ENCODE measurements at regions not wholly inside any gene's neighbourhood (a gene's known extent, or its start where the extent isn't known, plus 50 kb on each side); places are given as distances from the start of the nearest gene placed in this dataset.

- Histone ChIP-seq H3K4me1 (peaks cover 6 to 66% of the 10 kb centered on the region in 2 donors), H3K27ac (no peak overlapping the region), H3K9me3 (no peaks in the 10 kb centered on the region), H3K36me3 (no peaks in the 10 kb centered on the region), H3K27me3 (no peaks in the 10 kb centered on the region), H3K4me3 (replicated peaks in 1 of 3) (no peak overlapping the region)
- DNase-seq = no peak
- intact Hi-C loops (cut with DNase I) = no loop called here
- TF ChIP-seq POLR2A (IDR thresholded peaks at IDR 0.05) (no peak), CTCF (IDR thresholded peaks at IDR 0.05) (no peak)
- WGBS, 2 donors = 74 to 80% methylated on average over 7 of the region's 7 CpGs
Measured at GRCh38 chr1:201763455-201764140, 65.4 kb upstream of the IPO9 start.

- no peaks in the 10 kb centered on the region for H3K27me3 ChIP-seq
- no peak overlapping the region for H3K4me3 ChIP-seq (replicated peaks in 1 of 3)
- 88 to 90% methylated on average over 4 of the region's 4 CpGs for WGBS, 2 donors
- H3K27ac ChIP-seq = no peak overlapping the region
- H3K4me1 ChIP-seq = peaks cover 6 to 61% of the 10 kb centered on the region in 2 donors
- intact Hi-C loops (cut with DNase I) = no loop called here
- DNase-seq = no peak
- H3K36me3 ChIP-seq = no peaks in the 10 kb centered on the region
- no peaks in the 10 kb centered on the region for H3K9me3 ChIP-seq
- TF ChIP-seq CTCF (IDR thresholded peaks at IDR 0.05) = no peak
- TF ChIP-seq POLR2A (IDR thresholded peaks at IDR 0.05) = no peak
Measured at GRCh38 chr1:201764166-201764565, 64.8 kb upstream of the IPO9 start.

GRCh38 chr1:201764579-201764978 is 64.4 kb upstream of the IPO9 start:
- Histone ChIP-seq H3K27me3 (no peaks in the 10 kb centered on the region), H3K4me1 (peaks cover 6 to 57% of the 10 kb centered on the region in 2 donors), H3K4me3 (replicated peaks in 1 of 3) (no peak overlapping the region), H3K9me3 (no peaks in the 10 kb centered on the region), H3K36me3 (no peaks in the 10 kb centered on the region), H3K27ac (no peak overlapping the region)
- intact Hi-C loops (cut with DNase I) = no loop called here
- no peak for TF ChIP-seq POLR2A (IDR thresholded peaks at IDR 0.05)
- TF ChIP-seq CTCF (IDR thresholded peaks at IDR 0.05) = no peak
- 88 to 95% methylated on average over 2 of the region's 2 CpGs for WGBS, 2 donors
- DNase-seq = no peak

GRCh38 chr1:201766131-201766866 is 62.7 kb upstream of the IPO9 start:
- H3K4me3 ChIP-seq (replicated peaks in 1 of 3) = no peak overlapping the region
- 74 to 81% methylated on average over 7 of the region's 7 CpGs for WGBS, 2 donors
- TF ChIP-seq CTCF (IDR thresholded peaks at IDR 0.05) (no peak), POLR2A (IDR thresholded peaks at IDR 0.05) (no peak)
- no peaks in the 10 kb centered on the region for H3K9me3 ChIP-seq
- H3K27ac ChIP-seq = no peak overlapping the region
- no peak for DNase-seq
- H3K4me1 ChIP-seq = peaks cover 6 to 52% of the 10 kb centered on the region in 2 donors
- H3K36me3 ChIP-seq = no peaks in the 10 kb centered on the region
- intact Hi-C loops (cut with DNase I) = no loop called here
- H3K27me3 ChIP-seq = no peaks in the 10 kb centered on the region

- Histone ChIP-seq H3K4me1 (peaks cover 3 to 46% of the 10 kb centered on the region in 2 donors), H3K27me3 (no peaks in the 10 kb centered on the region), H3K27ac (no peak overlapping the region), H3K4me3 (replicated peaks in 1 of 3) (no peak overlapping the region), H3K9me3 (no peaks in the 10 kb centered on the region), H3K36me3 (no peaks in the 10 kb centered on the region)
- WGBS, 2 donors = 96 to 98% methylated on average over 6 of the region's 6 CpGs
- TF ChIP-seq CTCF (IDR thresholded peaks at IDR 0.05) (no peak), POLR2A (IDR thresholded peaks at IDR 0.05) (no peak)
- DNase-seq = no peak
- intact Hi-C loops (cut with DNase I) = no loop called here
Measured at GRCh38 chr1:201767339-201767738, 61.6 kb upstream of the IPO9 start.

Data from thyroid gland (tissue), 4 donors.